T-helper 9 cell (primary cell): ENCODE measurements at regions not wholly inside any gene's neighbourhood (a gene's known extent, or its start where the extent isn't known, plus 50 kb on each side); places are given as distances from the start of the nearest gene placed in this dataset.

Experiments used
- DNase-seq: peaks from one replicate; pipeline ENCODE4 v3.0.0-alpha.2; 2020

GRCh38 chr6:14804001-14804784 is 441.7 kb upstream of the JARID2 start:
- DNase-seq, result no peak

- DNase-seq, result no peak
These were observed 441.1 kb upstream of the JARID2 start for GRCh38 chr6:14804785-14805210.

- no peak for DNase-seq
These were observed 439.8 kb upstream of the JARID2 start for GRCh38 chr6:14806101-14806500.

GRCh38 chr6:14807130-14807529 is 438.7 kb upstream of the JARID2 start:
- no peak for DNase-seq

GRCh38 chr6:14807971-14808370 is 437.9 kb upstream of the JARID2 start:
- no peak for DNase-seq

- no peak for DNase-seq
These were observed 435.8 kb upstream of the JARID2 start for GRCh38 chr6:14810021-14810420.

GRCh38 chr6:14811775-14812428 is 434.0 kb upstream of the JARID2 start:
- no peak for DNase-seq

- no peak for DNase-seq
These were observed 431.9 kb upstream of the JARID2 start for GRCh38 chr6:14814016-14814415.

GRCh38 chr6:14816116-14816859 is 429.6 kb upstream of the JARID2 start:
- no peak for DNase-seq

- DNase-seq, result no peak
These were observed 428.8 kb upstream of the JARID2 start for GRCh38 chr6:14817074-14817473.

GRCh38 chr6:14818422-14818884 is 427.4 kb upstream of the JARID2 start:
- no peak for DNase-seq

GRCh38 chr6:14819001-14819400 is 426.9 kb upstream of the JARID2 start:
- DNase-seq, result no peak

- DNase-seq, result no peak
These were observed 425.9 kb upstream of the JARID2 start for GRCh38 chr6:14819840-14820420.

- DNase-seq, result no peak
These were observed 423.8 kb upstream of the JARID2 start for GRCh38 chr6:14822012-14822553.

- DNase-seq, result no peak
These were observed 423.2 kb upstream of the JARID2 start for GRCh38 chr6:14822679-14823078.

GRCh38 chr6:14824060-14824459 is 421.8 kb upstream of the JARID2 start:
- DNase-seq, result no peak

GRCh38 chr6:14824484-14825275 is 421.2 kb upstream of the JARID2 start:
- no peak for DNase-seq

- DNase-seq, result no peak
These were observed 419.4 kb upstream of the JARID2 start for GRCh38 chr6:14826456-14826855.

- DNase-seq, result no peak
These were observed 418.5 kb upstream of the JARID2 start for GRCh38 chr6:14827354-14827753.

- DNase-seq, result no peak
These were observed 417.7 kb upstream of the JARID2 start for GRCh38 chr6:14828201-14828611.

- DNase-seq, result no peak
These were observed 414.8 kb upstream of the JARID2 start for GRCh38 chr6:14831070-14831469.

- no peak for DNase-seq
These were observed 413.9 kb upstream of the JARID2 start for GRCh38 chr6:14831937-14832336.
